ENCODE measurements at regions not wholly inside any gene's neighbourhood (a gene's known extent, or its start where the extent isn't known, plus 50 kb on each side); places are given as distances from the start of the nearest gene placed in this dataset.
A peak's percentile ranks its signal among the peaks of the same experiment; 100 is the strongest.

DNA sequence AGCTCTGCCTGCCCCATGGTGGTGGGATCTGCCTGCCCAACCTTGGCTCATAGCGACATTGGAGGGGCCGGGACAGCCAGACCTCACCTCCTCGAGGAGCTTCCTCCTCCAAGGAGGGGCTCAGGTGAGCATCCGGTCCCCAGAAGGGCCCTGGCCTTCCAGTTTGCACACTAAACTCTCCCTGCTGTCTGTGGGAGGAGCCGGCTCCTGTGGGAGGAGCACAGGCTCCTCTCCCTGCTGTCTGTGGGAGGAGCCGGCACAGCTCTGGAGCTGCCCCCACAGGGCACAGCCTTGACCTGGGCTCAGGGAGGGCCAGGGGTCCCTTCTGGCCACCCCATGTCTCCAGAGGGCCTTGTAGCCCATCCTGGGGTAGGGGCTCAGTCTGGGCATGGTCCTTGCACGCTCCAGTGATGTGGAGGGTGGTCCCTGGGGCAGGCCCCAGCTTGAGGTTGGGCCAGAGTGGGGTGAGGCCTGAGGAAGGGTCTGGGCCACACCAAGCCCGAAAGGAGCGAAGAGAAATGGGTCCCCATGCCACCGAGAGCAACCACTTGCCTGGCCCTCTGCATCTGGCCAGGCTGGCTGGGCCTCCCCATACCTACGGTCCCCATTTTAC lies 147.5 kb upstream of the C14orf180 start:
- Histone ChIP-seq H3F3A (replicated peaks; ENCODE audit: low read depth) (no peaks in the 10 kb centered on the region), H3K79me2 (replicated peaks; ENCODE audit: insufficient read depth) (no peaks in the 10 kb centered on the region), H3K36me3 (ENCODE audit: insufficient read depth) (no peaks in the 10 kb centered on the region), H3K27me3 (ENCODE audit: insufficient read depth) (no peaks in the 10 kb centered on the region), H4K20me1 (replicated peaks; ENCODE audit: insufficient read depth) (no peaks in the 10 kb centered on the region), H3K27ac (ENCODE audit: low read depth) (no peak overlapping the region), H3K4me3 (no peak overlapping the region), H2AFZ (no peak overlapping the region), H3K9me2 (ENCODE audit: insufficient read depth) (no peaks in the 10 kb centered on the region), H3K4me2 (no peak overlapping the region), H3K4me1 (ENCODE audit: insufficient read depth) (no peaks in the 10 kb centered on the region)
- H3K4me1 Mint-ChIP-seq, result peaks cover 3% of the 10 kb centered on the region; the same call in 1 of the 3 replicates
- TF ChIP-seq, protein P1, sequence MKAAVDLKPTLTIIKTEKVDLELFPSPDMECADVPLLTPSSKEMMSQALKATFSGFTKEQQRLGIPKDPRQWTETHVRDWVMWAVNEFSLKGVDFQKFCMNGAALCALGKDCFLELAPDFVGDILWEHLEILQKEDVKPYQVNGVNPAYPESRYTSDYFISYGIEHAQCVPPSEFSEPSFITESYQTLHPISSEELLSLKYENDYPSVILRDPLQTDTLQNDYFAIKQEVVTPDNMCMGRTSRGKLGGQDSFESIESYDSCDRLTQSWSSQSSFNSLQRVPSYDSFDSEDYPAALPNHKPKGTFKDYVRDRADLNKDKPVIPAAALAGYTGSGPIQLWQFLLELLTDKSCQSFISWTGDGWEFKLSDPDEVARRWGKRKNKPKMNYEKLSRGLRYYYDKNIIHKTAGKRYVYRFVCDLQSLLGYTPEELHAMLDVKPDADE (IDR thresholded peaks at IDR 0.05), result no peak
- TF ChIP-seq NANOG (IDR thresholded peaks at IDR 0.05; ENCODE audit: borderline replicate concordance) (no peak), POLR2AphosphoS5 (IDR thresholded peaks at IDR 0.05; ENCODE audit: low read depth) (no peak)
- peak; percentile 43 for ATAC-seq
- DNase-seq (ENCODE audit: low spot score), result no peak
- no peaks in the 10 kb centered on the region for H3K36me3 Mint-ChIP-seq (ENCODE audit: low read depth)
- H3K4me3 Mint-ChIP-seq, result no peak overlapping the region
- H3K27ac Mint-ChIP-seq, result no peak overlapping the region
- peaks cover 6% of the 10 kb centered on the region for H3K27me3 Mint-ChIP-seq (ENCODE audit: insufficient read depth, low read depth, poor library complexity)
- no peaks in the 10 kb centered on the region for H3K9me3 Mint-ChIP-seq

DNA sequence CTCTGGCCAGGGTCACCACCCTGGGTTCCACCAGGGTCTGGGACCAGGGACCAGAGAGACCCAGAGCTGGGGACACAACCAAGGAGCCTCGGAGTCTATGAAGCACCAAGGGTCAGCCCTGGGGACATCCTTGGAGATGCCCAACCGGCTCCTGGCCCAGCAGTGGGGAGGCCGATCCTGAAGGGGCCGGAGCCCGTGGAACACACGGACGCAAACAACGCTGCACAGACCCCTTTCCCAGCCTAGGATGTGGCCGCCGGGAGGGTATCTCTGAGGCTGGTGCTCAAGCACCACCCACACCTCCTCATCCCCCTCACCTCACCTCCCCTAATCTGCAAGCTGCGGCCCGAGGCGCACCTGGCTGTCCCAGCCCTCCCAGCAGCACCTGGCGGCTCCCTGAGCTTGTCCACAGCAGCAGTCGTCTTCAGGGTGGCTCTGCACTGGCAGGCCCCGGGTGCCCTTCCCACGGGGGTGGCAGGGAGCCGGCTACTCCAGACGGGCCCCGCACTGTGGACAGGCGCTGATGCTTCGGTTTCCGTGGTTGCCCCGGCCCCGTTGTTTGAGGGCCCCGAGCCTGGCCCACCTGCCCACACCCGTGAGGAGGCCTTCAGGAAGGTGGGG lies 146.8 kb upstream of the C14orf180 start:
- Mint-ChIP-seq H3K4me1 (peaks cover 5% of the 10 kb centered on the region; the same call in 2 of the 3 replicates), H3K9me3 (no peaks in the 10 kb centered on the region; the same call in 2 of the 3 replicates), H3K4me3 (no peak overlapping the region), H3K27me3 (ENCODE audit: insufficient read depth, low read depth, poor library complexity) (peaks cover 6% of the 10 kb centered on the region), H3K27ac (no peak overlapping the region), H3K36me3 (ENCODE audit: low read depth) (no peaks in the 10 kb centered on the region)
- no peak overlapping the region for H3K4me2 ChIP-seq
- no peaks in the 10 kb centered on the region for H3F3A ChIP-seq (replicated peaks; ENCODE audit: low read depth)
- H3K4me3 ChIP-seq, result no peak overlapping the region
- H3K4me1 ChIP-seq (ENCODE audit: insufficient read depth), result no peaks in the 10 kb centered on the region
- no peaks in the 10 kb centered on the region for H3K27me3 ChIP-seq (ENCODE audit: insufficient read depth)
- no peak overlapping the region for H3K27ac ChIP-seq (ENCODE audit: low read depth)
- no peaks in the 10 kb centered on the region for H3K36me3 ChIP-seq (ENCODE audit: insufficient read depth)
- no peaks in the 10 kb centered on the region for H3K9me2 ChIP-seq (ENCODE audit: insufficient read depth)
- ATAC-seq (no peak), DNase-seq (ENCODE audit: low spot score) (no peak)
- H3K79me2 ChIP-seq (replicated peaks; ENCODE audit: insufficient read depth), result no peaks in the 10 kb centered on the region
- TF ChIP-seq, protein P2, sequence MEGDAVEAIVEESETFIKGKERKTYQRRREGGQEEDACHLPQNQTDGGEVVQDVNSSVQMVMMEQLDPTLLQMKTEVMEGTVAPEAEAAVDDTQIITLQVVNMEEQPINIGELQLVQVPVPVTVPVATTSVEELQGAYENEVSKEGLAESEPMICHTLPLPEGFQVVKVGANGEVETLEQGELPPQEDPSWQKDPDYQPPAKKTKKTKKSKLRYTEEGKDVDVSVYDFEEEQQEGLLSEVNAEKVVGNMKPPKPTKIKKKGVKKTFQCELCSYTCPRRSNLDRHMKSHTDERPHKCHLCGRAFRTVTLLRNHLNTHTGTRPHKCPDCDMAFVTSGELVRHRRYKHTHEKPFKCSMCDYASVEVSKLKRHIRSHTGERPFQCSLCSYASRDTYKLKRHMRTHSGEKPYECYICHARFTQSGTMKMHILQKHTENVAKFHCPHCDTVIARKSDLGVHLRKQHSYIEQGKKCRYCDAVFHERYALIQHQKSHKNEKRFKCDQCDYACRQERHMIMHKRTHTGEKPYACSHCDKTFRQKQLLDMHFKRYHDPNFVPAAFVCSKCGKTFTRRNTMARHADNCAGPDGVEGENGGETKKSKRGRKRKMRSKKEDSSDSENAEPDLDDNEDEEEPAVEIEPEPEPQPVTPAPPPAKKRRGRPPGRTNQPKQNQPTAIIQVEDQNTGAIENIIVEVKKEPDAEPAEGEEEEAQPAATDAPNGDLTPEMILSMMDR (conservative IDR thresholded peaks at IDR 0.05; ENCODE audit: low read depth in 2 of 2), result no peak
- TF ChIP-seq STAT1 (IDR thresholded peaks at IDR 0.05; ENCODE audit: unreplicated experiment) (no peak), ZNF331 (CRISPR knock-in tag; IDR thresholded peaks at IDR 0.05; ENCODE audit: low read depth) (no peak), EZH2 (IDR thresholded peaks at IDR 0.05; ENCODE audit: low read depth, unreplicated experiment) (no peak), ZNF114 (CRISPR knock-in tag; IDR thresholded peaks at IDR 0.05) (no peak), POLR2AphosphoS5 (IDR thresholded peaks at IDR 0.05; ENCODE audit: low read depth) (no peak)
- TF ChIP-seq, protein P3, sequence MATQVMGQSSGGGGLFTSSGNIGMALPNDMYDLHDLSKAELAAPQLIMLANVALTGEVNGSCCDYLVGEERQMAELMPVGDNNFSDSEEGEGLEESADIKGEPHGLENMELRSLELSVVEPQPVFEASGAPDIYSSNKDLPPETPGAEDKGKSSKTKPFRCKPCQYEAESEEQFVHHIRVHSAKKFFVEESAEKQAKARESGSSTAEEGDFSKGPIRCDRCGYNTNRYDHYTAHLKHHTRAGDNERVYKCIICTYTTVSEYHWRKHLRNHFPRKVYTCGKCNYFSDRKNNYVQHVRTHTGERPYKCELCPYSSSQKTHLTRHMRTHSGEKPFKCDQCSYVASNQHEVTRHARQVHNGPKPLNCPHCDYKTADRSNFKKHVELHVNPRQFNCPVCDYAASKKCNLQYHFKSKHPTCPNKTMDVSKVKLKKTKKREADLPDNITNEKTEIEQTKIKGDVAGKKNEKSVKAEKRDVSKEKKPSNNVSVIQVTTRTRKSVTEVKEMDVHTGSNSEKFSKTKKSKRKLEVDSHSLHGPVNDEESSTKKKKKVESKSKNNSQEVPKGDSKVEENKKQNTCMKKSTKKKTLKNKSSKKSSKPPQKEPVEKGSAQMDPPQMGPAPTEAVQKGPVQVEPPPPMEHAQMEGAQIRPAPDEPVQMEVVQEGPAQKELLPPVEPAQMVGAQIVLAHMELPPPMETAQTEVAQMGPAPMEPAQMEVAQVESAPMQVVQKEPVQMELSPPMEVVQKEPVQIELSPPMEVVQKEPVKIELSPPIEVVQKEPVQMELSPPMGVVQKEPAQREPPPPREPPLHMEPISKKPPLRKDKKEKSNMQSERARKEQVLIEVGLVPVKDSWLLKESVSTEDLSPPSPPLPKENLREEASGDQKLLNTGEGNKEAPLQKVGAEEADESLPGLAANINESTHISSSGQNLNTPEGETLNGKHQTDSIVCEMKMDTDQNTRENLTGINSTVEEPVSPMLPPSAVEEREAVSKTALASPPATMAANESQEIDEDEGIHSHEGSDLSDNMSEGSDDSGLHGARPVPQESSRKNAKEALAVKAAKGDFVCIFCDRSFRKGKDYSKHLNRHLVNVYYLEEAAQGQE (IDR thresholded peaks at IDR 0.05; ENCODE audit: unreplicated experiment), result no peak
- TF ChIP-seq, protein P1 (IDR thresholded peaks at IDR 0.05), result no peak
- no peak overlapping the region for H2AFZ ChIP-seq
- no peaks in the 10 kb centered on the region for H4K20me1 ChIP-seq (replicated peaks; ENCODE audit: insufficient read depth)

All from GM23338 (cell line).